Femur (tissue), 1 donor: ENCODE measurements at regions not wholly inside any gene's neighbourhood (a gene's known extent, or its start where the extent isn't known, plus 50 kb on each side); places are given as distances from the start of the nearest gene placed in this dataset.
A peak's percentile ranks its signal among the peaks of the same experiment; 100 is the strongest.

Experiments used
- DNase-seq: peaks from one replicate; pipeline ENCODE4 v3.0.0-alpha.2; 2017

- DNase-seq = no peak
These were observed 372.4 kb upstream of the SLIT2 start for GRCh38 chr4:19879330-19879729.

GRCh38 chr4:19857991-19858390 is 393.7 kb upstream of the SLIT2 start:
- DNase-seq = no peak

- peak; percentile 20 for DNase-seq
These were observed 394.3 kb upstream of the SLIT2 start for GRCh38 chr4:19857380-19857779.

DNA sequence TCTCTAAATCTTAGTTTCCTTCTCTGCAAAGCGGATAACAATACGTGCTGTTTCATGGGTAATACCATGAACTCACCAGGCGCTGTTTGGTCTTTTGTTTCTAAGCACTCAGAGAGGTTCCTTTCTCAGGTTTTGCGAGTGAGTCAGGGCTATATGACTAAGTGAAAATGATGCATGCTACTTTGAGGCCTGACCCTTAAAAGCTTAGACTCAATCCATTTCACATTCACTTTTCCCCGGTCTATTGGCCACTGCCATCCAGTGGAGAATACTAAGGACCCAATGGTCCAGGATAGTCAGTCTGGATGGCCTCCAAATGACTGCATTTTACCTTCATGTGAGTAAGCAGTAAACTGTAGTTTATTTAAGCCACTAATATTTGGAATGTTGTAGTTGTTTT is 400.8 kb upstream of the SLIT2 start:
- no peak for DNase-seq

GRCh38 chr4:19844446-19844845 is 407.3 kb upstream of the SLIT2 start:
- peak; percentile 23 for DNase-seq

GRCh38 chr4:19842471-19842870 is 409.2 kb upstream of the SLIT2 start:
- no peak for DNase-seq

DNA sequence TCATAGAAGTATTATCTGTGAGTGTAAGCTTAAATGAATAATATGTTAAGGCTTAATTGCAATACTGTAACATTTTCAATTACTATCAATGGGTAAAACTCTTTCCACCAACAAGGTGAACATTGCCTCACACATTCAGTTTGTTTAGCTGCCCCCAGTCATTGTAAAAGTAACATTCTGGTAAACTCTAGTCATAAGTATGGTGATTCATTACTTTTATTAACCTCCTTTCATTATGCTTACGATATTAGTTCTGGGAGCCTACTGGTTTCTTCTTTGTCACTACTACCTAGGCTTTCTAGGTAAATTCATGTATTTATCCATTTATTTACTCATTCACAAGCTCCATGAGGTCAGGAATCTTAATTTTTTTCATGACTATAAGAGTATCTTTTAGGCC is 412.8 kb upstream of the SLIT2 start:
- DNase-seq = no peak

DNA sequence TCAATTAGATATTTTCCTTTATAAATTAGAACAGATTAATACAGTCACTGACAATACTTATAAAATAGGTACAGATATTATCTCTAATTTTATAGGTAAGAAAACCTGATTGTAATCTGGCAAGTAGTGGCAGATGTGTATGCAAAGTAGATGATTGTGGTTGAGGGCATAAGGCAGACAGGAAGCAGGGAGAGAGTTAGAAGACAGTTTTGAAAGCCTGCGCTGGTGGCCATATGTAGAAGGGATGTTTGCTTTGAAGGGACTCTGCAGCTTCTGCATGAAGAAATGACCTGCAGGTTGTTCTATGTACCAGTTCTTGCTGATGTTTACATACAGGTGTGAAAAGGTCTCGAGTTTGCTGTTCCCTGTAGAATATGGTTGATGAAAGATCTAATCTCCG is 416.3 kb upstream of the SLIT2 start:
- DNase-seq = no peak

GRCh38 chr4:19832411-19832810 is 419.3 kb upstream of the SLIT2 start:
- no peak for DNase-seq

- no peak for DNase-seq
These were observed 419.9 kb upstream of the SLIT2 start for GRCh38 chr4:19831644-19832285.

DNA sequence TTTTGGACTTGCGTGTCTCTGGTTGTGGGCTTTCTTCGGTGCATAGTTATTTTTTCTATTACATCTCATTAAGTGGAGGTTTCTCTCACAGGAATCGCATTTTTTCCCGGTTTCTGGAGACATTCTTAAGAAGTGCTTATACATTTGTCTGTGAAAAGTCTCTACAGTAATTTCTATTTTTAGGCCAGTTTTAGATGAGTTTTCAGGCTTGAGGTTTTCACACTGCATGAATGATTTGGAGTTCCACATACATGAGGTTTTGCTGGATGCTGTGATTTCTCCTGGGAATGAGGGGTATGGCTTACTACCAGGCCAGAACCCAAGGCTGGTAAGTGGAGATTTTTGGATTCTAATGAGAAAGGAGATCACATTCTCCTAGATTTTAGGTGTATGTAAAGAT is 422.6 kb upstream of the SLIT2 start:
- DNase-seq = no peak

DNA sequence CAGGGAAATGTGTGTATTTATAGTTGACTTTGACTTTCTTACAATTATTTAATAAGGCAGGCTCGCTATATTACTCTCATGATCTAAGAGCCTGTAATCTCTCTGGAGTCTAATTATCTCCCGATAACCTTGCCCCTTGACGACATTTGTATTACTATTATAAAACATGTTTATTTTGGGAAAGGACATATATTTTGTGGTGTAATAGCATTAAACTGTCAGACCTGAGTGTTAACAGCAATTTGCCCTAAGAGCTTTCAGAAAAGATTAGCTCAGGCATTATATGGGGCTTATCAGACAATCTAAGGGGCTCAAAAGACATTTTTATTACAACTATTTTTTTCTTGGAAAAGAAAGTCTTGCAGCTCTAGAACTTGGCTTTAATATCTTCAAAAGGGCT is 427.9 kb upstream of the SLIT2 start:
- DNase-seq = no peak

- no peak for DNase-seq
These were observed 432.0 kb upstream of the SLIT2 start for GRCh38 chr4:19819737-19820136.

DNA sequence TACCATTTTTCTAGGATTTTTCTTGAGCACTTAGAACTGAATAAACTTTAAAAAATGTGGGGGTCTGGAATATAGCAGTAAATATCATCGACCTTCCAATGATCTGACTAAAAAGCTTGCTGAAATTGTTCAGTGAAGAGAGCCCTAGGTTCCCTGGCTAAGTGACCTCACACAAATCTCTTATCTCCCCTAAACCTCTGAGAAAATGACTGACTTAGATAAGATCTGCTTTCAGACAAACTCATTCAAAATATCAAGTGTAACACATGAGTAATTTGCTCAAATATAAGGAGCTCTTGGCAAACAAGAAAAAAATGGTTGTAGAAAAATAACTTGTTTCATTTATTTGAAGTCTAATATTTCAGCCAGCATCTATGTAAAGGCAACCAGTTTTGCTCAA is 441.7 kb upstream of the SLIT2 start:
- DNase-seq = no peak

- no peak for DNase-seq
These were observed 444.2 kb upstream of the SLIT2 start for GRCh38 chr4:19807505-19807904.

DNA sequence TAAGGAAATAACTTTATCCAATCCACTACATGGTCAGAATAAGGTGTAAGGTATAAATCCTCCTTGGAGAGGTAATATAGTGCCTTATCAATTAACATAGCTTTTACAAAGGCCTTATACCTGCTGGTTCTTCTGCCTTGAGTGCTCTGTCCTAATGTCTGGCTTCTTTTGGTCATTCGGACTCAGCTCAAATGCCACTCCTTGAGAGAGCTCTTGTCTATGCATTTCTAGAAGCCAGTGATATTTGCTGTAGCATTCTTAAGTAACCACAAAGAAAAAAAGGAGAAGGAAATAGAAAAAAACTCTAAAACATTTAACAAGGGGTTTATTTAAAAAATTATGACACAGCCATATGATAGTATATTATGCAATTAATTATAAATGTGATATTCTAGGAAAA is 444.8 kb upstream of the SLIT2 start:
- DNase-seq = no peak

GRCh38 chr4:19803406-19803805 is 448.3 kb upstream of the SLIT2 start:
- no peak for DNase-seq

GRCh38 chr4:19793831-19794230 is 457.9 kb upstream of the SLIT2 start:
- DNase-seq = no peak

GRCh38 chr4:19791422-19792123 is 460.1 kb upstream of the SLIT2 start:
- no peak for DNase-seq

GRCh38 chr4:19786616-19787015 is 465.1 kb upstream of the SLIT2 start:
- DNase-seq = no peak

- no peak for DNase-seq
These were observed 468.0 kb upstream of the SLIT2 start for GRCh38 chr4:19783667-19784223.

- no peak for DNase-seq
These were observed 470.8 kb upstream of the SLIT2 start for GRCh38 chr4:19780871-19781270.

DNA sequence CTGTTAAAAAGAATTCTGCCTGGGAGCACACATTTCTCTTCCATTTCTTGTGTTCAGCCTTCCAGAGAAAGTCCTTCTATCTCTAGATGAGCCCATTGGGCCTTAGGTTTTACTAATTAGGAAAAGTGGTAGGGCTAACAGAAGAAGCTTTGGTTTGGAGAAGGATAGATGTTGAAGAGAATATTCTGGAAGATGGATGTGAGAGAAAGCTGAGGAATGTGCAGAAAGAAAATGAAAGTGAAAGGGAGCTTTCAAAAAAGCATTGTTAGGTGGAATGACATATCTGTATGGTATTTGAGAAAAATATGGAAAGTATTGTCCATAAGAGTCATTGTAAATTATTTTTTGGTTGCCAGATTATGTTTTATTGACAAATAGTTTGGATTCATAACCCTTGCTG is 474.8 kb upstream of the SLIT2 start:
- DNase-seq = no peak

DNA sequence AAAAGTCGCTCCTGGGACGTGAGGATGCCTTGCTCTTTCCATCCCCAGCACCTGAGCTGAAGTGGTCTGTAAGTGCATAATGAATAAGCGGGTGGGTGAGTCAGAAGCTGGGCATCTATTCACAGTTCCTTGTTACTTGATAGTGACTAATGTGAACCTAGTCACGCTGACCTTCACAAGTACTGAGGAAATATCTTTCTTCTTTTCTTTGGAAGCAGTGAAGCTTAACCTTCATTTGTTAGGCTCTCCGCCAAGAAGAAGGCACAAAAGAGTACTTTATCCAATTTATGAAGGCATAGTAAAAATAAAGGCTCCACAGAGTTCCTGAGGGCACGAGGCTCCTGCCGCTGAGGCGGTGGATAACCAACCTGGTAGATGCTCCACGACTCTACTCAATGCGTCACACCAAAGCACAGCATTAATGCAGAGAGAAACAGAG is 475.7 kb upstream of the SLIT2 start:
- no peak for DNase-seq
